HEK293T (cell line): ENCODE measurements at regions not wholly inside any gene's neighbourhood (a gene's known extent, or its start where the extent isn't known, plus 50 kb on each side); places are given as distances from the start of the nearest gene placed in this dataset.
"Not testable (repeated sequence)": the region's sequence is repeated elsewhere in the genome, so short reads cannot be mapped to it uniquely, and the experiment has no call there.

Experiments
- BHLHE40 ChIP-seq: fragments of 450-650 bp; IDR thresholded peaks from 2 replicates; pipeline ENCODE4 v1.6.1; 2016; ENCODE audit warnings: mild to moderate bottlenecking, moderate library complexity, borderline replicate concordance
- ELF4 ChIP-seq: fragments of 450-650 bp; IDR thresholded peaks from 2 replicates; pipeline ENCODE4 v1.6.1; 2017; ENCODE audit warnings: antibody characterized with exemption
- FOXM1 ChIP-seq: fragments of 450-650 bp; IDR thresholded peaks from 2 replicates; pipeline ENCODE4 v1.6.1; 2017; ENCODE audit warnings: mild to moderate bottlenecking, borderline replicate concordance
- LEF1 ChIP-seq: fragments of 450-650 bp; IDR thresholded peaks from 2 replicates; pipeline ENCODE4 v1.6.1; 2017; ENCODE audit warnings: mild to moderate bottlenecking, borderline replicate concordance
- SP1 ChIP-seq: fragments of 450-650 bp; IDR thresholded peaks from 2 replicates; pipeline ENCODE4 v1.6.1; 2017

DNA sequence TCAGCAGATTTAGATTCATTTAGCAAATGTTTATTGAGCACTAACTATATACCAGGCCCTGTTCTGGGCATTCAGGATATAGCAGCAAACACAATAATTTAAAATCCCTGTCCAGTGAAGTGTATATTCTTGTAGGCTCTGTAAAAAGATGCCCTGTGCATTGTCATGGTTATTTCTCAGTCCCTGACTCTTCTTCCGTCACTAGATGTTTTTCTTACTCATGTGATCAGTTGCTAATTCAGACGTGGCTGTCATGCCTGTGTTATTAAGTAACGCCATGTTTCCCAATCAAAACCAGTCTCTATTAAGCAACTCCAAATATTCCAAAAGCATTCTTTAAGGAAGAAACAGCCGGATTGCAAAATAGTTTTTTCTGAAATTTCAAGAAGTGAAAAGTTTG lies 118.7 kb upstream of the NBPF19 start:
- TF ChIP-seq BHLHE40, FOXM1, LEF1, SP1, ELF4: not testable (repeated sequence)
